GM23248 (cell line): ENCODE measurements at regions not wholly inside any gene's neighbourhood (a gene's known extent, or its start where the extent isn't known, plus 50 kb on each side); places are given as distances from the start of the nearest gene placed in this dataset.
"Not testable (repeated sequence)": the region's sequence is repeated elsewhere in the genome, so short reads cannot be mapped to it uniquely, and the experiment has no call there.

Experiments
- EZH2 ChIP-seq: fragments of 200-600 bp; sonication (generic); IDR thresholded peaks from 2 replicates; pipeline ENCODE4 v1.6.1; 2018; ENCODE audit warnings: antibody characterized with exemption, mild to moderate bottlenecking; ENCODE audit not compliant: insufficient read depth, poor library complexity, severe bottlenecking
- EZH2phosphoT487 ChIP-seq: fragments of 200-600 bp; sonication (generic); IDR thresholded peaks from 2 replicates; pipeline ENCODE4 v1.6.1; 2018; ENCODE audit warnings: antibody characterized with exemption, moderate library complexity, mild to moderate bottlenecking, low read depth; ENCODE audit not compliant: insufficient read depth

- TF ChIP-seq EZH2phosphoT487, EZH2: not testable (repeated sequence)
Measured at GRCh38 chr1:174078916-174079315, 56.8 kb upstream of the RC3H1 start.
